ENCODE measurements at regions not wholly inside any gene's neighbourhood (a gene's known extent, or its start where the extent isn't known, plus 50 kb on each side); places are given as distances from the start of the nearest gene placed in this dataset.

- CTCF ChIA-PET = no interaction called here
- Mint-ChIP-seq H3K4me1 (ENCODE audit: low read depth, unreplicated experiment) (no peaks in the 10 kb centered on the region), H3K4me3 (ENCODE audit: low read depth, unreplicated experiment) (no peak overlapping the region), H3K27me3 (ENCODE audit: unreplicated experiment) (no peaks in the 10 kb centered on the region), H3K36me3 (ENCODE audit: insufficient read depth, unreplicated experiment) (no peaks in the 10 kb centered on the region), H3K9me3 (ENCODE audit: low read depth, unreplicated experiment) (no peaks in the 10 kb centered on the region), H3K27ac (ENCODE audit: unreplicated experiment) (no peak overlapping the region)
- TF ChIP-seq, protein P1, sequence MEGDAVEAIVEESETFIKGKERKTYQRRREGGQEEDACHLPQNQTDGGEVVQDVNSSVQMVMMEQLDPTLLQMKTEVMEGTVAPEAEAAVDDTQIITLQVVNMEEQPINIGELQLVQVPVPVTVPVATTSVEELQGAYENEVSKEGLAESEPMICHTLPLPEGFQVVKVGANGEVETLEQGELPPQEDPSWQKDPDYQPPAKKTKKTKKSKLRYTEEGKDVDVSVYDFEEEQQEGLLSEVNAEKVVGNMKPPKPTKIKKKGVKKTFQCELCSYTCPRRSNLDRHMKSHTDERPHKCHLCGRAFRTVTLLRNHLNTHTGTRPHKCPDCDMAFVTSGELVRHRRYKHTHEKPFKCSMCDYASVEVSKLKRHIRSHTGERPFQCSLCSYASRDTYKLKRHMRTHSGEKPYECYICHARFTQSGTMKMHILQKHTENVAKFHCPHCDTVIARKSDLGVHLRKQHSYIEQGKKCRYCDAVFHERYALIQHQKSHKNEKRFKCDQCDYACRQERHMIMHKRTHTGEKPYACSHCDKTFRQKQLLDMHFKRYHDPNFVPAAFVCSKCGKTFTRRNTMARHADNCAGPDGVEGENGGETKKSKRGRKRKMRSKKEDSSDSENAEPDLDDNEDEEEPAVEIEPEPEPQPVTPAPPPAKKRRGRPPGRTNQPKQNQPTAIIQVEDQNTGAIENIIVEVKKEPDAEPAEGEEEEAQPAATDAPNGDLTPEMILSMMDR (IDR thresholded peaks at IDR 0.05; ENCODE audit: unreplicated experiment) = no peak
- no TSS peak for BruUV-seq (replicated peaks)
- DNase-seq = no peak
- intact Hi-C loops (cut with micrococcal nuclease; ENCODE audit: unreplicated experiment) = no loop called here
These were observed 333.9 kb downstream of the BCL11A start for GRCh38 chr2:60219536-60219935.

DNA sequence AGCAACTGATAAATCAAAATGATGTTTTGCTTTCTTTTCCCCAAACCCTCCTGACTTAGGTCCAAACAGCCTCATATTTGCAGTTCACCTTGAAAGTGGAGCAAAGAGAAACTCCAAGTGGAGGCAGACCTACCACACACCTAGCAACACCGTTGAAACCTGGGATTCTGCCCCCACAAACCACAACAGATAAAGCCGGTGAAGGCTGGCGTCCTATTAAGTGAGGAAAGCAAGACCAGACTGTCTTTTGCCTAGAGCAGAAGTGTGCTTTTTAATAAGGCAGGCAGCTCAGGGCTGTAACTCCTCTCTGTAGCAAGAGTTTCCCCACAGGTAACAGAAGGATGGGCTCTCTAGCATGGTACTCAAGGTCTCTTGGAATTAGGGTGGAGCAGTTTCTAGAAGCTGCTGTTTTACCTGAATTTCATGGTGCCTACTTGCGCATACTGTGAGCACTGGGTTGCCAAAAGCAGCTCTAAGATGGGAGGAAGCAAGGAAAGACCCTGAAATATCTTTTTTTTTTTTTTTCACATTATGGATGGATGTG is 336.9 kb downstream of the BCL11A start:
- Mint-ChIP-seq H3K27ac (ENCODE audit: unreplicated experiment) (no peak overlapping the region), H3K27me3 (ENCODE audit: unreplicated experiment) (no peaks in the 10 kb centered on the region), H3K36me3 (ENCODE audit: insufficient read depth, unreplicated experiment) (no peaks in the 10 kb centered on the region), H3K4me1 (ENCODE audit: low read depth, unreplicated experiment) (no peaks in the 10 kb centered on the region), H3K9me3 (ENCODE audit: low read depth, unreplicated experiment) (peaks cover 2% of the 10 kb centered on the region), H3K4me3 (ENCODE audit: low read depth, unreplicated experiment) (no peak overlapping the region)
- no peak for DNase-seq
- intact Hi-C loops (cut with micrococcal nuclease; ENCODE audit: unreplicated experiment) = no loop called here
- BruUV-seq (replicated peaks) = no TSS peak
- CTCF ChIA-PET = interaction anchor here (0.6 kb wide), 1 partner anchor 53 kb away, joined by 3 read pairs; no protein-coding TSS in a partner anchor
- TF ChIP-seq, protein P1 (IDR thresholded peaks at IDR 0.05; ENCODE audit: unreplicated experiment) = no peak

DNA sequence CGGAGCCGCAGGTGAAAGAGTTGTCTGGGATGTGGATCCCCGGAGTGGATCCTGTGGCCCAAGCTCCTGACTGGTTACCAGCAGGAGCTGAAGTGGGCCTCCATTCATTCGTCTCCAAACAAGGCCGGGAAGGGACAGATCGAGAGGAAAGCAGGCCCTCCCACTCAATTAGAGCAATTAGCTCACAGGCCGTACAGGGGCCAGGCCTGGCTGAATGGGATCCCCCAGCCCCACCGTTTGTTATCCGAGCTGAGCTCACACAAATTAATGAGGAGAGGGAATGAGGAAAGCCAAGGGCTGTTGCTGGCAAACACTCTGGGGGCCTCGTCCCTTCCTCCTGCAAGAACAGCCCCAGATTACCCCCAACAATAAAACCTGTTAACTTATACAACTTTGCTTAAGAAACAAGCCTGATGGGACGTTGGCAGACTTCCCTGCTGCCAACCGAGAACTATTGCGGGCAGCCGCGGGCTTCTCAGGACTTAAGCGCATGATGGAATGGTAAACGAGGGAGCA is 338.0 kb downstream of the BCL11A start:
- no peak for DNase-seq
- no TSS peak for BruUV-seq (replicated peaks)
- Mint-ChIP-seq H3K27me3 (ENCODE audit: unreplicated experiment) (no peaks in the 10 kb centered on the region), H3K27ac (ENCODE audit: unreplicated experiment) (no peak overlapping the region), H3K4me1 (ENCODE audit: low read depth, unreplicated experiment) (no peaks in the 10 kb centered on the region), H3K4me3 (ENCODE audit: low read depth, unreplicated experiment) (no peak overlapping the region), H3K9me3 (ENCODE audit: low read depth, unreplicated experiment) (peaks cover 2% of the 10 kb centered on the region), H3K36me3 (ENCODE audit: insufficient read depth, unreplicated experiment) (no peaks in the 10 kb centered on the region)
- TF ChIP-seq, protein P1 (IDR thresholded peaks at IDR 0.05; ENCODE audit: unreplicated experiment) = no peak
- intact Hi-C loops (cut with micrococcal nuclease; ENCODE audit: unreplicated experiment) = no loop called here
- CTCF ChIA-PET = no interaction called here

DNA sequence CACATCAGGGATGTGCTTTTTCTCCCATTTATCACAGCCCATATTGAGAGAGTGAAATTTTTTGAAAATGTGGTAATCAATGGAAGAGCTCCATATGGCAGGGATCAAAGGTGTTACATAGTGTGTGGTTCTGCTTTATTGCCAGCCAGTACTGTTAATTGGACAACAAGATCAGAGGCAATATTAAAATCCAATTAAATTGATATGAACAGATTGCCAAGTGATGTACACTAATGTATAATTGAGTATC is 338.9 kb downstream of the BCL11A start:
- no peaks in the 10 kb centered on the region for H3K27me3 Mint-ChIP-seq (ENCODE audit: unreplicated experiment)
- peaks cover 2% of the 10 kb centered on the region for H3K9me3 Mint-ChIP-seq (ENCODE audit: low read depth, unreplicated experiment)
- BruUV-seq (replicated peaks) = no TSS peak
- intact Hi-C loops (cut with micrococcal nuclease; ENCODE audit: unreplicated experiment) = no loop called here
- no peak overlapping the region for H3K4me3 Mint-ChIP-seq (ENCODE audit: low read depth, unreplicated experiment)
- no peak overlapping the region for H3K27ac Mint-ChIP-seq (ENCODE audit: unreplicated experiment)
- TF ChIP-seq, protein P1 (IDR thresholded peaks at IDR 0.05; ENCODE audit: unreplicated experiment) = no peak
- CTCF ChIA-PET = interaction anchor here (0.6 kb wide), 1 partner anchor 345 kb away, joined by 5 read pairs; no protein-coding TSS in a partner anchor
- DNase-seq = no peak
- H3K36me3 Mint-ChIP-seq (ENCODE audit: insufficient read depth, unreplicated experiment) = no peaks in the 10 kb centered on the region
- H3K4me1 Mint-ChIP-seq (ENCODE audit: low read depth, unreplicated experiment) = no peaks in the 10 kb centered on the region

Data from Calu3 (cell line).